Left lobe of liver (tissue), 2 donors: ENCODE measurements at regions not wholly inside any gene's neighbourhood (a gene's known extent, or its start where the extent isn't known, plus 50 kb on each side); places are given as distances from the start of the nearest gene placed in this dataset.
A peak's percentile ranks its signal among the peaks of the same experiment; 100 is the strongest.
"Not testable (repeated sequence)": the region's sequence is repeated elsewhere in the genome, so short reads cannot be mapped to it uniquely, and the experiment has no call there.

Experiments used
- ATAC-seq: fragments of 200-7000 bp; cut with Tn5 transposase; one replicate; pipeline ENCODE4 v1.9.1; 2020; ENCODE audit warnings: mild to moderate bottlenecking, moderate library complexity
- DNase-seq: peaks from one replicate; pipeline ENCODE4 v3.0.0-alpha.2; 2020; ENCODE audit warnings: low spot score
- donor health status: DM: no; HTN: no; CAD: no; lungs with moderate emphysema.
- donor health status: DM: no; HTN: yes; CAD: no.

DNA sequence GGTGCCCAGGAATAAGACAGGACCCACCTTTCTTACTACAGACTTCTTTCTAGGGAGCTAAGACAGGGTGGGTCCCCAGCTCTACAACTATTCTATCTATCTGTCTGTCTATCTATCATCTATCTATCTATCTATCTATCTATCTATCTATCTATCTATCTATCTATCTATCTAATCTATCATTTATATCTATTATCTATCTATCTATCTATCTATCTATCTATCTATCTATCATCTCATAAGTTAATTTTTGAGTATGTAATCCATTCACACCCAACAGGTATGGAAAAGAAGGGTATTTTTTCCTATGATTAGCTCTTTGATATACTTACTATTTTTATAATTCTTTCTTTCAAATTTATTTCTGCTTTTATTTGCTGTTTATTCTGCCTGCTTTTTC lies 55.9 kb downstream of the BAMBI start:
- DNase-seq (no peak), ATAC-seq (no peak)

GRCh38 chr10:28733647-28734046 lies 56.3 kb downstream of the BAMBI start:
- no peak for DNase-seq
- no peak for ATAC-seq

- peak; percentile 76 for ATAC-seq
Observed at GRCh38 chr10:28734938-28735759, 57.8 kb downstream of the BAMBI start.

DNA sequence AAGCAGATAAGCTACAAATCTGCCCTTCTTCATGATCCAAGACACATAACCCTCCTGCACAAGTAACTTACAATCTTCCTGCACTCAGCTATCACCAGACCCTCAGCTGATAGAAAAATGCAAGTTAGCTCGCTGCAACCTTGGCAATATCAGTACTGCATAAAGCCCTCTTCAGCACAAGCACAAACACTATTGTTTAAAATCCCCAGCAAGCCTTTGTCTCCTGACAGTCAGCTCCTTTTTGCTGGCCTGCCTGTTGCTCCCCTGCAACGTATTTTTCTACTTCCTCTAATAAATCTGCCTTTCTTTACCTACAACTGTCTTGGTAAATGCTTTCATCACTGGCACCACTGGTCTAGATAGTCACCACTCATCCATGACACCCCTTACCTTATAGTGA lies 59.8 kb downstream of the BAMBI start:
- ATAC-seq (no peak), DNase-seq (no peak)

More at GRCh38 chr10:28734938-28735759, 57.8 kb downstream of the BAMBI start:
- DNase-seq = no peak

GRCh38 chr10:28738200-28738599 lies 60.9 kb downstream of the BAMBI start:
- no peak for DNase-seq
- ATAC-seq = no peak

- ATAC-seq (no peak), DNase-seq (no peak)
Observed at GRCh38 chr10:28743576-28743975, 66.3 kb downstream of the BAMBI start.

DNA sequence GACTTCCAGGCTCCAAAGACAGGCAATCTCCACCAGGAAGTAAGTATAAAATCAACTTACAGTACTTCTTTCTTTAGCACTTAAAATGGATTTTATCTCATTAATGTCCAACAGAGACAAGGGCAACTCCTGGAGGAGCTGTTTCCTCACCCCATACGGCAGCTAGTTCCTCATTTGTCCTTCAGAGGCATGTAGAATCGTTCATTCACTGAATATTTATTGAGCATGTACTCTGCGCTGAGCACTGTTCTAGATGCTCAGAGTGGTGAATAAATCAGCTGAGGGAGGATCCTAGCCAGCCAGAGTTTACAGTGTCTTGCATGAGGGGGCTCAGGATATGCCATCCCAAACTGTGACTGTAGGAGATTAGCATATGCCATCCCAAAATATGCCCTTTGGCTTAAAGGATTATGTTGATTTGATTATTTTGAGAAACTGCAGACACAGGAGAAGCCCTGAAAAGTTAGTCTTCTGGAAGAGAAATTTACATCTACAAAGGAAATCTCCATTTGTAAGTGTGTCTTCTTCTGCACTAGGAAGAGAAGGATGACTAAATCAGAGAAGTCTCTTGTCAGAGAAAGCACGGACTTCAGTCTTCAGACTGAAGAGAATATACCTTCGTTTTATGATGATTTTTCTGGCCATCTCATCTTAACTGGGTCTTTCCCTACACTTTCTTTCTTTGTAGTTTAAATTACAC lies 66.9 kb downstream of the BAMBI start:
- no peak for ATAC-seq
- no peak for DNase-seq

- ATAC-seq = no peak
- no peak for DNase-seq
Observed at GRCh38 chr10:28754930-28755718, 77.8 kb downstream of the BAMBI start.

DNA sequence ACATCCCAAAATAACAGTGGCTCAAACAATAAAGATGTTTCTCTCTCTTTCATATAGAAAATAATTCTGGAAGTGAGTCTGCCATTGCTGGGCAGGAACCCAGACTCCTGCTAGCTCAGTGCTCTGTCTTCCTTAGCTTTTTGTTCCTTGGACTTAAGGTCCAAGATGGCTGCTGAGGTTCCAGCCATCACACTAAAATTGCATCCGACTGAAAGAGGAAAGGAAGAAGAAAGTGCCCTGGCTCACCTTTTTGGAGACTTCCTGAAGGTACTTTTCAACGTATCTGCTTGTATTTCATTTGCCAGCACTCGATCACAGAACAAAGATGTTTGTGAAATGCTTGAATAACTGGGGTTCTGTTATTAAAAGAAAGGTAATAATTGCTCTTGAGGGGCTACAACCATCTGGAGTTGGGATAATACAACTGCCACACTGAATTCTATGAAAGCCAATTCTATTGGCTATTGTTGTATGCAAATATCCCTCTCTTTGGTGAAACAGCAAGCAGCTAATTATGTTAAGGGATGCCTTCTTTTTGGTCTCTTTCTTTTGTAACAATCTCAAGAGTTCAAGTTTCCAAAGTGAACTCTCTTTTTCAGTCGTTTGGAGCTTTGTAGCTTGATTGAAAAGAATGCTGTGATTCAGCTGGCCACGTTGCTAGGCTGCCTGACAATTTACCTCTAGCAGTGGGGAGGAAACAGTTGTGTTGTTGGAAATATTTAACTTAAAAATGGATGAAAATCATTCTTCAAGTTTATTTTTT lies 83.9 kb downstream of the BAMBI start:
- DNase-seq (no peak), ATAC-seq (no peak)

DNA sequence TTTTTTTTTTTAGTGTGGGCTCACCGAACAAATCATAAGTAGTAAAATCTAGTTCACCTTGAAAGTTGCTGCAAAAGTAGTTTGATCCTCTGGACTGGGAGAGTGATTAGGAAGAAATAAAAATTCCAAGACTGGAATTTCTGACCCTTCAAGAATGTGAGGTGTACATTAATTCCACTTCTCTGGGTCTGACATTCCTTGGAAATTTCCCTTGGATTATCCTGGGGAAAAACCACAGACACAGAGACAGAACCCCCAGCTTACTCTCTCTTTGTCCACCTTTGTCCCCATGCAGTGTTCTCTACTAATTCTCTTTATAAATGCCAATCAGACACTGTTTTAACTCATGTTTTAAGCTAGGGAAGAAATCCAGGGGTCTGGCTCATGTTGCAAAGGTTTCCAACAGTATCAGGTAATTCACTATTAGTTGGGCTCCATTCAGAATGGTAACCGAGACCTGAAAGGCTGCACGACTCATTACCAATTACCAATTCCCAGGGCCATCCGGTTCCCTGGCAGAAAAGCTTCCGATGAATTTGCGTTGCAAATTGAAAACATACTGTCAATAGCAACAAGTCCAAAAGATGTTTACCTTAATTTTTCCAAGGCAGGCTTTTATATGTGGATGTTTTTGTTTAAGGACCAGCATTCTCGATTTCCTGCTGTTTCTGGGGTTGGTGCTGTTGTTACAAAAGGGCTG lies 86.3 kb downstream of the BAMBI start:
- ATAC-seq (no peak), DNase-seq (no peak)

GRCh38 chr10:28765641-28766040 lies 88.3 kb downstream of the BAMBI start:
- no peak for ATAC-seq

GRCh38 chr10:28768227-28768626 lies 90.9 kb downstream of the BAMBI start:
- ATAC-seq = no peak
- DNase-seq = no peak

More at GRCh38 chr10:28765641-28766040, 88.3 kb downstream of the BAMBI start:
- no peak for DNase-seq

DNA sequence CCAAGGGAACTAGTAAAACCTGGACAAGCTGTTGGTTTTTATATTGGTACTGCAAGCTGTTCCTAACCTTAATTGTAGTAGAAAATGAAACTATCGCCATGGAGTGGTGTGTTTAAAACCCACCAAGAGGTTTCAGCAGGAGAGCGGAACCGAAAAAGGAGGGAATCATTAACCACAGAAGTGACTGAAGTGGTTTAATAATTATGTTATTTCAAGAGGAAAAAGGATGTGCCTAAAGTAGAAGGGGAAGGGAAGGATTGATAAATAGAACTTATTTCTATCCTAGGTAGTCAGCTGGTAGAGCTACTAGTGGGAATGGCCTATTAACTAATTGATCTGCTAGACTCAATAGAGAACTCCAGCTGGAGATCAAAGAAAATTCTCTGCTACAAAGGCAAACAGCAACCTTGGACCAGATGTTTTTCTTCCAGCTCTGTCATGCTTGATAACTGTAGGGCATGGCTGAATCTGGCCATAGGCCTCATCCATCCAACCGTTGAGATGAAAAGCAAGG lies 91.8 kb downstream of the BAMBI start:
- ATAC-seq (peak; percentile 65), DNase-seq (no peak)

DNA sequence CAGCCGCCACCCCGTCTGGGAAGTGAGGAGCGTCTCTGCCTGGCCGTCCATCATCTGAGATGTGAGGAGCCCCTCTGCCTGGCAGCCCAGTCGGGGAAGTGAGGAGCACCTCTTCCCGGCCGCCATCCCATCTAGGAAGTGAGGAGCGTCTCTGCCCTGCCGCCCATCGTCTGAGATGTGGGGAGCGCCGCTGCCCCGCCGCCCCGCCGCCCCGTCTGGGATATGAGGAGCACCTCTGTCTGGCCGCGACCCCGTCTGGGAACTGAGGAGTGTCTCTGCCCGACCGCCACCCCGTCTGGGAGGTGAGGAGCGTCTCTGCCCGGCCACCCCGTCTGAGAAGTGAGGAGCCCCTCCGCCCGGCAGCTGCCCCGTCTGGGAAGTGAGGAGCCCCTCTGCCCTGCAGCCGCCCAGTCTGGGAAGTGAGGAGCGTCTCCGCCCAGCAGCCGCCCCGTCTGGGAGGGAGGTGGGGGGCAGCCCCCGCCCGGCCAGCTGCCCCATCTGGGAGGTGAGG lies 94.3 kb downstream of the BAMBI start:
- ATAC-seq, DNase-seq: not testable (repeated sequence)

DNA sequence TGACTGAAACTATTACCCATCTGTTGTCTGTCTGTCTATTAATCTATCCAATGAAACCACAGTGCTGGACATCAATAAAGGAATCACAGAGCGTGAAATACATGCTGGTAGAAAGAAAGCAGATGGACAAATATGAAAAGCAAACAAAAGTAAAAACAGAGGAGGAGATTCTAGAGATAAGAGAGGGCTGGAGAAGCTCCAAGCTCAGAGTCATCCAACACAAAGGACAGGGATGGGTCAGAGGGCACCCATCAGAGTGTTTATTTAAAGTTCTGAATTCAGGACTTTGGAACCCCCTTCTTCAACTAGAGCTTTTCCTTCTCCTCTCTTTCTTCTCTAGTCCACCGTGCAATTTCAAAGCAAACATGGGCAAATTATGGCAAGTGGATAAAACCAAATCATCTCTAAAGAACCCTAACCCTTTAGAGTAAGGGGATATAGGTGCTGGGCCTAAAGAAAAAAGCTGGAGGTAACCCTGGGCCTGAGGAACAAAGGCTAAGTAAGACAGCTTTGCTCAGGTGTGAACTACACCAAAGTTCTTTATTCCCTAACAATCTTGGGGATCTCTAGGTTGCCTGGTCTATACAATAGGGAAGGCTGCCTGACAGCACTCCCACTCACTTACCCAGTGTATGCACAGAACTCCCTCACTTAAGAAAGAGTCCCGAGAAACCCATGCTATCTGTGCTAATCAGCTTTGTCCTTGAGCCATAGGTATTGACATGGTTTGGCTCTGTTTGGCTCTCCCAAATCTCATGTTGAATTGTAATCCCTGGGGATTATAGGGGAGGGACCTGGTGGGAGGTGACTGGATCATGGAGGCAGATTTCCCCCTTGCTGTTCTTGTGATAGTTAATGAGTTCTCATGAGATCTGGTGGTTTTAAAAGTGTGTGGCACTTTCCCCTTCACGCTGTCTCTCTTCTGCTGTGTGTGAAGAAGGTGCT lies 97.0 kb downstream of the BAMBI start:
- DNase-seq = peak; percentile 56
- ATAC-seq = peak; percentile 97

DNA sequence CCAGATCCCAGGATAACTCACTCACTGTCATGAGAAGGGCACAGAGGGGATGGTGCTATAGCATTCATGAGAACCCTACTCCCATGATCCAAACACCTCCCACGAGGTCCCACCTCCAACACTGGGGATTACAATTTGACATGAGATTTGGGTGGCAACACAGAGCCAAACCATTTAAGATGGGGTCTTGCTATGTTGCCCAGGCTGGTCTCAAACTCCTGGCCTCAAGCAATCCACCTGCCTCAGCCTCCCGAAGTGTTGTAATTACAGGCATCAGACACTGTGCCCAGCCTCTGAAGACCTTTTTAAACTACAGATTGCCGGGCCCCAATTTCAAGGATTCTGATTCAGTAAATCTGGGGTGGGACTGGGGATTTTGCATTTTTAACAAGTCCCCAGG lies 98.5 kb downstream of the BAMBI start:
- DNase-seq (no peak), ATAC-seq (no peak)

GRCh38 chr10:28776519-28776918 lies 99.2 kb downstream of the BAMBI start:
- ATAC-seq = no peak
- no peak for DNase-seq

- DNase-seq = no peak
- no peak for ATAC-seq
Observed at GRCh38 chr10:28777911-28778310, 100.6 kb downstream of the BAMBI start.

GRCh38 chr10:28778524-28778923 lies 101.2 kb downstream of the BAMBI start:
- ATAC-seq (no peak), DNase-seq (no peak)
